Muscle layer of colon (tissue), 2 donors: ENCODE measurements at regions not wholly inside any gene's neighbourhood (a gene's known extent, or its start where the extent isn't known, plus 50 kb on each side); places are given as distances from the start of the nearest gene placed in this dataset.

Source experiments
- H3K27ac ChIP-seq: one replicate; pipeline ENCODE4 v1.7.0; 2013; ENCODE audit warnings: low read depth, mild to moderate bottlenecking, low read length, moderate library complexity
- H3K27me3 ChIP-seq, 2 donors: one replicate each; pipeline ENCODE4 v1.7.0; 2013; ENCODE audit warnings: low read length in 2 of 2, mild to moderate bottlenecking in 2 of 2; ENCODE audit not compliant: insufficient read depth in 2 of 2, control insufficient read depth in 1 of 2
- H3K36me3 ChIP-seq: one replicate; pipeline ENCODE4 v1.7.0; 2013; ENCODE audit warnings: mild to moderate bottlenecking, low read length; ENCODE audit not compliant: insufficient read depth
- H3K4me1 ChIP-seq: one replicate; pipeline ENCODE4 v1.7.0; 2013; ENCODE audit warnings: mild to moderate bottlenecking, low read length; ENCODE audit not compliant: insufficient read depth
- H3K4me3 ChIP-seq, 2 donors: one replicate each; pipeline ENCODE4 v1.7.0; 2013; ENCODE audit warnings: low read length in 2 of 2, low read depth in 1 of 2, mild to moderate bottlenecking in 1 of 2, moderate library complexity in 1 of 2
- H3K9ac ChIP-seq: one replicate; pipeline ENCODE4 v1.7.0; 2013; ENCODE audit warnings: low read length
- H3K9me3 ChIP-seq: one replicate; pipeline ENCODE4 v1.7.0; 2013; ENCODE audit warnings: mild to moderate bottlenecking, low read length
- donor health status: abdominal sarcoma.
- donor health status: Adenocarcinoma of cecum.

- H3K4me1 ChIP-seq = no peaks in the 10 kb centered on the region
- H3K9ac ChIP-seq = no peak overlapping the region
- H3K9me3 ChIP-seq = no peaks in the 10 kb centered on the region
- H3K4me3 ChIP-seq = no peak overlapping the region
- H3K27me3 ChIP-seq = no peaks in the 10 kb centered on the region
- no peaks in the 10 kb centered on the region for H3K36me3 ChIP-seq
- no peak overlapping the region for H3K27ac ChIP-seq
Measured at GRCh38 chr6:112781241-112781640, 434.1 kb downstream of the RFPL4B start.

- Histone ChIP-seq H3K9ac (no peak overlapping the region), H3K36me3 (no peaks in the 10 kb centered on the region), H3K9me3 (no peaks in the 10 kb centered on the region), H3K27me3 (no peaks in the 10 kb centered on the region), H3K27ac (no peak overlapping the region), H3K4me1 (no peaks in the 10 kb centered on the region), H3K4me3 (no peak overlapping the region)
Measured at GRCh38 chr6:112785408-112785807, 438.3 kb downstream of the RFPL4B start.

- Histone ChIP-seq H3K36me3 (no peaks in the 10 kb centered on the region), H3K4me3 (no peak overlapping the region), H3K9ac (no peak overlapping the region), H3K9me3 (no peaks in the 10 kb centered on the region), H3K4me1 (no peaks in the 10 kb centered on the region), H3K27me3 (no peaks in the 10 kb centered on the region), H3K27ac (no peak overlapping the region)
Measured at GRCh38 chr6:112786801-112787200, 439.7 kb downstream of the RFPL4B start.

GRCh38 chr6:112787371-112787770 is 440.2 kb downstream of the RFPL4B start:
- Histone ChIP-seq H3K4me3 (no peak overlapping the region), H3K4me1 (no peaks in the 10 kb centered on the region), H3K9me3 (no peaks in the 10 kb centered on the region), H3K9ac (no peak overlapping the region), H3K36me3 (no peaks in the 10 kb centered on the region), H3K27me3 (no peaks in the 10 kb centered on the region), H3K27ac (no peak overlapping the region)

GRCh38 chr6:112795316-112795715 is 448.2 kb downstream of the RFPL4B start:
- Histone ChIP-seq H3K9me3 (no peaks in the 10 kb centered on the region), H3K4me1 (no peaks in the 10 kb centered on the region), H3K27ac (no peak overlapping the region), H3K4me3 (no peak overlapping the region), H3K9ac (no peak overlapping the region), H3K36me3 (no peaks in the 10 kb centered on the region), H3K27me3 (no peaks in the 10 kb centered on the region)

DNA sequence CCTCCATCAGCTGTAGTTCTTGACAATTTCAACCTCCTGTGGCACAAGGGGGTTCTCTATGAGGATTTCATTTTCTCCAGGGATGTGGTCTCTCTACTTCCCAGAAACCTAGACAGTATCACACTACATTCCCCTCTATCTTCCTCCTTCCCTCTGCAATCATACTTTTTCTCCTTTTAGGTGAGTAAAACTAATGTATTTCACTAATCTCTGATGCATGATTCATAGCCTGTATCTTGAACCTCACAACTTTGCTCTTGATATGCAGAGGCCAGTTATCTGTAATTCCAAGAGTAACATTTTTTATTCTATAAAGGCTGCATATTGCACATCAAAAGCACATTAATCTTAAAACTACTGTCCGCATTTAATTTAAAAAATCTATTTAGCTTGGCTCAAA is 449.6 kb downstream of the RFPL4B start:
- Histone ChIP-seq H3K36me3 (no peaks in the 10 kb centered on the region), H3K27ac (no peak overlapping the region), H3K27me3 (no peaks in the 10 kb centered on the region), H3K9ac (no peak overlapping the region), H3K4me1 (no peaks in the 10 kb centered on the region), H3K9me3 (no peaks in the 10 kb centered on the region), H3K4me3 (no peak overlapping the region)

GRCh38 chr6:112799889-112800288 is 452.8 kb downstream of the RFPL4B start:
- Histone ChIP-seq H3K36me3 (no peaks in the 10 kb centered on the region), H3K4me3 (no peak overlapping the region), H3K9me3 (no peaks in the 10 kb centered on the region), H3K27ac (no peak overlapping the region), H3K27me3 (no peaks in the 10 kb centered on the region), H3K9ac (no peak overlapping the region), H3K4me1 (no peaks in the 10 kb centered on the region)

DNA sequence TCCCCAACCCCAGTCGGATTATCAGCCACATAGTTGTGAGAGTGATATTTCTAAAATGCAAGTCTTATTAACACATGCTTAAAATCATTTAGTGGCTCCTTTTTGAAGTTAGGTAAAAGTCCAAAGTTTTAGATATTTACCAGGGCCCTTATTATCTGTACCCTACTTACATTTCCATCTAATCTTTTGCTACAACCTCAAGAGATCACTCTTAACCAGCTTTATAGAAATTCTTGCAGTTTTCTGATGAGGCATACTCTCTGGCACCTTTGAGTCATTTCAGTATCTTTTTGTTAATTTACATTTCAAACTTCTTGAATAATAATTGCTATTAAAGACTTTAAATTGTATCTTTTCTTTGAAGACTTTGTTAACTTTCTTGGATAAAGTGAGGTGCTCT is 453.3 kb downstream of the RFPL4B start:
- H3K4me1 ChIP-seq = no peaks in the 10 kb centered on the region
- H3K36me3 ChIP-seq = no peaks in the 10 kb centered on the region
- H3K27me3 ChIP-seq = no peaks in the 10 kb centered on the region
- H3K27ac ChIP-seq = no peak overlapping the region
- H3K9me3 ChIP-seq = no peaks in the 10 kb centered on the region
- H3K4me3 ChIP-seq = no peak overlapping the region
- H3K9ac ChIP-seq = no peak overlapping the region

- H3K27me3 ChIP-seq = no peaks in the 10 kb centered on the region
- H3K36me3 ChIP-seq = no peaks in the 10 kb centered on the region
- no peak overlapping the region for H3K9ac ChIP-seq
- H3K4me1 ChIP-seq = no peaks in the 10 kb centered on the region
- H3K4me3 ChIP-seq = no peak overlapping the region
- H3K27ac ChIP-seq = no peak overlapping the region
- H3K9me3 ChIP-seq = no peaks in the 10 kb centered on the region
Measured at GRCh38 chr6:112800916-112801315, 453.8 kb downstream of the RFPL4B start.

DNA sequence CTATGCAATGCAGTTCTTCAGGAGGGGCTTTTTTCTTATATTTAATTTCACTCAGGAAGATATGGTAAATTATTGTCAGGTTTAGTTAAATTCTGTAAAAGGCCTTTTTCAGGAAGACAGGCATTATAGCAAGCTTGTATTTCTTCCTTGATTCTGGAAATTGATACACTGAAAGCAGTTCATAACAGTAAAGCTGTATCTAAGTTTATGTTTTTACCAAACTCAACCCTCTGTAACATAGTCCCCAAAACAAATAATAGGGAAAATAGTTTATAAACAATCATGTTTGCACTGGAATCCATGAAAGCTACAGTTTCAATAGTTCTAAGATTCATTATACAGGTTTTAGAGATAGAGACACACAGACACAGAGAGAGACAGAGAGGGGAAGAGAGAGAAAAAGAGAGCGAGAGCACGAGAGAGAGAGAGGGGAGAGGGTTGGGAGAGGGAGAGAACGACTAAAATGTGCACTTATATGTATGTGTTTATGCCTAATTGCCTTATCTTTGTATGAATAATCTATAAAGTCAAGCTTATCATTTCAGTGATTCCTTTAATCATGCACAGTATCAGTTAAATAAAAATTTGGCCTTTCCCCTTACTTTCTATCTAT is 454.4 kb downstream of the RFPL4B start:
- no peaks in the 10 kb centered on the region for H3K27me3 ChIP-seq
- no peak overlapping the region for H3K4me3 ChIP-seq
- H3K9me3 ChIP-seq = no peaks in the 10 kb centered on the region
- no peaks in the 10 kb centered on the region for H3K4me1 ChIP-seq
- H3K9ac ChIP-seq = no peak overlapping the region
- no peak overlapping the region for H3K27ac ChIP-seq
- no peaks in the 10 kb centered on the region for H3K36me3 ChIP-seq

GRCh38 chr6:112802144-112802543 is 455.0 kb downstream of the RFPL4B start:
- Histone ChIP-seq H3K27me3 (no peaks in the 10 kb centered on the region), H3K4me3 (no peak overlapping the region), H3K4me1 (no peaks in the 10 kb centered on the region), H3K9me3 (no peaks in the 10 kb centered on the region), H3K27ac (no peak overlapping the region), H3K9ac (no peak overlapping the region), H3K36me3 (no peaks in the 10 kb centered on the region)

DNA sequence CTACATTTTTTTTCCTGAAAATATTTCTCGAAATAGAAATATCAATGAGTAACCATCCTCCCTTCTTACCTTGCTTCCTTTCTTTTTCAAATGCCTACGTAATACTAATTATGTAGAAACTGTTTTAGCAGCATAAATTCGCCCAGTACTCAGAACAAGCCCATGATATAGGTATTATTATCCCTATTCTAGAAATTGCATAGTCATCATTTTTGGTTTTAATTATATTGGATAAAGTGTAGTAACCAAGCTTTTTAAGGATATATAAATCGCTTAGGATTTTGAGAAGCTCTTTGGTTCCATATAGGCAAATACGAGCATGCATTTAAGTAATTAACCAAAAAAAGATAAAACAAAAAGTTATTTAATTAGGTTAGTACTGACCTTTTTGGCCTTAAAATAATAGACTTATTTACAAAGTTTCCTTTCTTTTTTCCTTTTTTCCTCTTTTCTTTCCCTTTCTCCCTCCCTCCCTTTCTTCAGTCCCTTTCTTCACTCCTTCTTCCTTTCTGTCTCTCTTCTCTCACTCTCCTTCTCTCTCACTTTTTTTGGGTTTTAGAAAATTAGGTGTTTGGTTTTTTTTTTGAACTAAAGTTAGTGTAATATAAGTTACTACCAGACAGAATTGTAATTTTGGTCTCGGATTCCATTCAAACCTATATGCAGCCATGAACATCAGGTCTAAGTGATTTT is 457.7 kb downstream of the RFPL4B start:
- Histone ChIP-seq H3K4me3 (no peak overlapping the region), H3K27me3 (no peaks in the 10 kb centered on the region), H3K4me1 (no peaks in the 10 kb centered on the region), H3K9me3 (no peaks in the 10 kb centered on the region), H3K9ac (no peak overlapping the region), H3K27ac (no peak overlapping the region), H3K36me3 (no peaks in the 10 kb centered on the region)
